H9 (cell line): ENCODE measurements at regions not wholly inside any gene's neighbourhood (a gene's known extent, or its start where the extent isn't known, plus 50 kb on each side); places are given as distances from the start of the nearest gene placed in this dataset.

ENCODE experiments used
- DNase-seq: peaks from one replicate; pipeline ENCODE4 v3.0.0-alpha.2; 2017
- H2AFZ ChIP-seq: one replicate; pipeline ENCODE4 v1.6.1; 2013; ENCODE audit warnings: mild to moderate bottlenecking, low read length, control low read depth, moderate library complexity
- H2AK5ac ChIP-seq: 2 replicates; pipeline ENCODE4 v1.6.1; 2013; ENCODE audit warnings: low read length, control low read depth, mixed read lengths; ENCODE audit not compliant: insufficient read length
- H2BK120ac ChIP-seq: one replicate; pipeline ENCODE4 v1.6.1; 2013; ENCODE audit warnings: low read depth, mild to moderate bottlenecking, low read length, control low read depth, inconsistent platforms; ENCODE audit not compliant: poor library complexity, severe bottlenecking
- H2BK12ac ChIP-seq: 2 replicates; pipeline ENCODE4 v1.6.1; 2013; ENCODE audit warnings: low read length, control low read depth, mixed read lengths, low read depth; ENCODE audit not compliant: insufficient read length
- H2BK15ac ChIP-seq: 2 replicates; pipeline ENCODE4 v1.6.1; 2013; ENCODE audit warnings: low read depth, low read length, control low read depth
- H2BK20ac ChIP-seq: one replicate; pipeline ENCODE4 v1.6.1; 2013; ENCODE audit warnings: low read depth, mild to moderate bottlenecking, low read length, control low read depth, inconsistent platforms; ENCODE audit not compliant: poor library complexity, severe bottlenecking
- H2BK5ac ChIP-seq: 2 replicates; pipeline ENCODE4 v1.6.1; 2013; ENCODE audit warnings: low read length, control low read depth, mixed read lengths; ENCODE audit not compliant: insufficient read length
- H3K14ac ChIP-seq: 2 replicates; pipeline ENCODE4 v1.6.1; 2013; ENCODE audit warnings: low read length, control low read depth; ENCODE audit not compliant: insufficient read depth
- H3K18ac ChIP-seq: 2 replicates; pipeline ENCODE4 v1.6.1; 2013; ENCODE audit warnings: low read depth, mild to moderate bottlenecking, mixed read lengths, low read length, control low read depth; ENCODE audit not compliant: insufficient read length
- H3K23ac ChIP-seq: 2 replicates; pipeline ENCODE4 v1.6.1; 2013; ENCODE audit warnings: low read length, control low read depth, mixed read lengths, low read depth; ENCODE audit not compliant: insufficient read length
- H3K23me2 ChIP-seq: 2 replicates; pipeline ENCODE4 v1.6.1; 2013; ENCODE audit warnings: low read depth, mild to moderate bottlenecking, mixed read lengths, low read length, control low read depth; ENCODE audit not compliant: insufficient read length, poor library complexity, severe bottlenecking
- H3K27ac ChIP-seq: 2 replicates; pipeline ENCODE4 v1.5.1; 2013; ENCODE audit warnings: low read length, control low read depth, mixed read lengths, low read depth; ENCODE audit not compliant: insufficient read length
- H3K27me3 ChIP-seq: 2 replicates; pipeline ENCODE4 v1.6.1; 2013; ENCODE audit warnings: low read length, control low read depth, inconsistent platforms; ENCODE audit not compliant: insufficient read depth
- H3K4ac ChIP-seq: 2 replicates; pipeline ENCODE4 v1.6.1; 2013; ENCODE audit warnings: low read depth, mild to moderate bottlenecking, control low read depth, inconsistent platforms, low read length, moderate library complexity
- H3K4me1 ChIP-seq: 2 replicates; pipeline ENCODE4 v1.6.1; 2013; ENCODE audit warnings: low read length, control low read depth, inconsistent platforms; ENCODE audit not compliant: insufficient read depth
- H3K4me2 ChIP-seq: 2 replicates; pipeline ENCODE4 v1.6.1; 2013; ENCODE audit warnings: low read length, control low read depth, mixed read lengths; ENCODE audit not compliant: insufficient read length, insufficient read depth
- H3K56ac ChIP-seq: 2 replicates; pipeline ENCODE4 v1.6.1; 2013; ENCODE audit warnings: low read depth, mild to moderate bottlenecking, mixed read lengths, low read length, control low read depth; ENCODE audit not compliant: insufficient read length
- H3K79me1 ChIP-seq: 2 replicates; pipeline ENCODE4 v1.6.1; 2013; ENCODE audit warnings: low read depth, mild to moderate bottlenecking, moderate library complexity, low read length, control low read depth, inconsistent platforms; ENCODE audit not compliant: insufficient read depth, poor library complexity, severe bottlenecking
- H3K79me2 ChIP-seq: 2 replicates; pipeline ENCODE4 v1.6.1; 2013; ENCODE audit warnings: low read length, control low read depth, inconsistent platforms; ENCODE audit not compliant: insufficient read depth
- H3K9ac ChIP-seq: 2 replicates; pipeline ENCODE4 v1.6.1; 2013; ENCODE audit warnings: low read length, control low read depth, mixed read lengths; ENCODE audit not compliant: insufficient read length; ENCODE audit errors: extremely low read depth
- H3K9me3 ChIP-seq: one replicate; pipeline ENCODE4 v1.6.1; 2013; ENCODE audit warnings: low read depth, low read length, inconsistent platforms; ENCODE audit not compliant: control insufficient read depth
- H3T11ph ChIP-seq: one replicate; pipeline ENCODE4 v1.6.1; 2013; ENCODE audit warnings: mild to moderate bottlenecking, low read length, control low read depth, inconsistent platforms
- H4K20me1 ChIP-seq: one replicate; pipeline ENCODE4 v1.6.1; 2013; ENCODE audit not compliant: control insufficient read depth, insufficient read length, insufficient read depth
- H4K5ac ChIP-seq: 2 replicates; pipeline ENCODE4 v1.6.1; 2013; ENCODE audit warnings: low read depth, mild to moderate bottlenecking, mixed read lengths, low read length, control low read depth; ENCODE audit not compliant: insufficient read length
- H4K8ac ChIP-seq: replicated peaks from 2 replicates; pipeline ENCODE4 v1.6.1; 2013; ENCODE audit warnings: low read length, control low read depth, mixed read lengths, low read depth; ENCODE audit not compliant: insufficient read length
- H4K91ac ChIP-seq: 2 replicates; pipeline ENCODE4 v1.6.1; 2013; ENCODE audit warnings: low read depth, mild to moderate bottlenecking, moderate library complexity, mixed read lengths, low read length, control low read depth; ENCODE audit not compliant: insufficient read length
- H3K27ac Mint-ChIP-seq, 3 experiments: 2 replicates in 2 of 3; 3 replicates in 1 of 3; pipeline ENCODE4 v1.8.0; 2020 to 2021; ENCODE audit warnings: mixed read lengths in 3 of 3, mild to moderate bottlenecking in 1 of 3, moderate library complexity in 1 of 3
- H3K27me3 Mint-ChIP-seq: 2 replicates; pipeline ENCODE4 v1.8.0; 2021; ENCODE audit warnings: low read depth, mild to moderate bottlenecking, moderate library complexity, mixed read lengths
- H3K36me3 Mint-ChIP-seq, 3 experiments: 2 replicates in 2 of 3; 3 replicates in 1 of 3; pipeline ENCODE4 v1.8.0; 2020 to 2021; ENCODE audit warnings: low read depth in 3 of 3, mixed read lengths in 3 of 3; ENCODE audit not compliant: insufficient read depth in 1 of 3
- H3K4me1 Mint-ChIP-seq, 2 experiments: 2 replicates each; pipeline ENCODE4 v1.8.0; 2020; ENCODE audit warnings: mixed read lengths in 2 of 2
- H3K4me3 Mint-ChIP-seq, 2 experiments: 2 replicates in 1 of 2; 3 replicates in 1 of 2; pipeline ENCODE4 v1.8.0; 2020 to 2021; ENCODE audit warnings: mild to moderate bottlenecking in 2 of 2, mixed read lengths in 2 of 2, moderate library complexity in 1 of 2
- H3K9me3 Mint-ChIP-seq, 2 experiments: 2 replicates in 1 of 2; 3 replicates in 1 of 2; pipeline ENCODE4 v1.8.0; 2020; ENCODE audit warnings: mild to moderate bottlenecking in 2 of 2, mixed read lengths in 2 of 2, moderate library complexity in 1 of 2
- CTCF ChIP-seq: fragments of 200-600 bp; sonication (generic); conservative IDR thresholded peaks from 3 replicates; pipeline ENCODE4 v1.8.0; 2021; ENCODE audit warnings: antibody characterized with exemption, mild to moderate bottlenecking
- WGBS: extraction: QIAGEN DNeasy Blood & Tissue Kit; methylation state at CpG from one replicate; pipeline ENCODE4 v1.1.7; 2013; ENCODE audit warnings: missing lambda C conversion rate, low lambda C conversion rate, mixed read lengths; ENCODE audit not compliant: insufficient read length; ENCODE audit errors: extremely low coverage; 5-methylcytosine and 5-hydroxymethylcytosine counted together

GRCh38 chr4:54427826-54428225, 198.7 kb downstream of the PDGFRA start:
- no peak overlapping the region for H4K8ac ChIP-seq
- no peak overlapping the region for H4K5ac ChIP-seq
- H3K4ac ChIP-seq = no peak overlapping the region
- no peak overlapping the region for H4K91ac ChIP-seq
- peaks cover 7 to 9% of the 10 kb centered on the region in 2 experiments for H3K4me1 Mint-ChIP-seq
- no peak overlapping the region for H3K18ac ChIP-seq
- no peak overlapping the region for H2AK5ac ChIP-seq
- no peak overlapping the region for H3K14ac ChIP-seq
- H4K20me1 ChIP-seq = no peaks in the 10 kb centered on the region
- H3K23me2 ChIP-seq = no peaks in the 10 kb centered on the region
- H3T11ph ChIP-seq = no peak overlapping the region
- no peak overlapping the region for H3K23ac ChIP-seq
- no peak overlapping the region for H2BK120ac ChIP-seq
- H3K4me3 Mint-ChIP-seq = no peak overlapping the region
- H3K56ac ChIP-seq = no peak overlapping the region
- H3K9me3 Mint-ChIP-seq = no peaks in the 10 kb centered on the region
- H3K27me3 ChIP-seq = no peaks in the 10 kb centered on the region
- no peaks in the 10 kb centered on the region for H3K4me1 ChIP-seq
- no peak overlapping the region for H2AFZ ChIP-seq
- no peak overlapping the region for H3K27ac ChIP-seq
- no peaks in the 10 kb centered on the region for H3K79me1 ChIP-seq
- H3K27ac Mint-ChIP-seq = no peak overlapping the region; a peak in 1 of 7 replicates
- H3K36me3 Mint-ChIP-seq = no peaks in the 10 kb centered on the region
- no peak for DNase-seq
- H2BK15ac ChIP-seq = no peak overlapping the region
- no peaks in the 10 kb centered on the region for H3K79me2 ChIP-seq
- H3K9ac ChIP-seq = no peak overlapping the region
- TF ChIP-seq CTCF = no peak
- H3K27me3 Mint-ChIP-seq = no peaks in the 10 kb centered on the region
- H3K4me2 ChIP-seq = no peak overlapping the region
- no peak overlapping the region for H2BK5ac ChIP-seq
- no peak overlapping the region for H2BK12ac ChIP-seq
- WGBS = no CpG with 5 or more reads among the region's 2 CpGs
- no peak overlapping the region for H2BK20ac ChIP-seq
- no peaks in the 10 kb centered on the region for H3K9me3 ChIP-seq
